NT2/D1 (cell line): ENCODE measurements at regions not wholly inside any gene's neighbourhood (a gene's known extent, or its start where the extent isn't known, plus 50 kb on each side); places are given as distances from the start of the nearest gene placed in this dataset.

Source experiments
- SUZ12 ChIP-seq: IDR thresholded peaks from 2 replicates; pipeline ENCODE4 v1.6.1; 2011; ENCODE audit not compliant: insufficient read length, insufficient read depth; ENCODE audit errors: extremely low read depth
- YY1 ChIP-seq: IDR thresholded peaks from 2 replicates; pipeline ENCODE4 v1.6.1; 2011; ENCODE audit not compliant: insufficient read length, insufficient read depth

DNA sequence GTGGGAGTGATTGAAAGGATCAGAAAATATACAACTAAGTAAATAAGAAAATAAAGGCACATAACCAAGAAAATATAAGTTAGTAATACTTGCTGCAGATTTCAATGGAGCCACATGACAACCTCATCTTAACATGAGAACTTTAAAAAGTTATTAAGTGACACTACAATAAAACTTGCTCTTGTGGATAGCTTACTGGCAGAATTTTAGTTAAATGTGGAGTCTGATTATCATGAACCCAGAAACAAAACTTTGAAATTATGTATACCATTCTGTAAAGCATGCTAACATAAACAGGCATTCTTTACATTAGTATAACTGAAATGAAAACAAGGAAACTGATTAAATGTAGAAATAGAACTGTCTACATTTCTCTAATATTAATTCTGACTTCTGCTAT lies 220.9 kb downstream of the RFPL4B start:
- TF ChIP-seq YY1 (no peak), SUZ12 (no peak)
